Stimulated activated CD4-positive, alpha-beta T cell treated with anti-CD3 and anti-CD28 coated beads, Interleukin-2, amount 100 ng/mL, for 48 hours (primary cell): ENCODE measurements at regions not wholly inside any gene's neighbourhood (a gene's known extent, or its start where the extent isn't known, plus 50 kb on each side); places are given as distances from the start of the nearest gene placed in this dataset.
"Not testable (repeated sequence)": the region's sequence is repeated elsewhere in the genome, so short reads cannot be mapped to it uniquely, and the experiment has no call there.

ENCODE experiments used
- DNase-seq, 2 donors: peaks; one replicate each; pipeline ENCODE4 v3.0.0-alpha.2; 2020

DNA sequence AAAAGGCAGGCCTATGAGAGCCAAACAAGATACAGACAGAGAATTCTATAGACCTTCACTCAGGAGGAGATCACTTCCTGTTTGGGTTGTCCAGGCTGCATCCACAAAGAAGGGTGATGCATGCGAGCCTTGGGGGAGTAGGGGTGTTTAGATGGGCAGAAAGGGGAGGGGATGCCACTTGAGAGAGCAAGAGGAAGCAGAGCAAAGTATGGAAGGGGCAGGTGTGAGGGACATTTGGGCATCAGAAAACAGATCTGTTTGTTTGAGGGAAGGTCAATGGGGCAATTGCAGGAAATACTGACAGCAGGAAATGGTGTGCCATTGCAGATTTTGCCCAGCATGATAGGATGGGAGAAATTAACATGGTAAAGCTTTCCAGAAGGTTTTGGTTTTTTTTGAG lies 146.4 kb upstream of the FOXN3 start:
- no peak for DNase-seq

DNA sequence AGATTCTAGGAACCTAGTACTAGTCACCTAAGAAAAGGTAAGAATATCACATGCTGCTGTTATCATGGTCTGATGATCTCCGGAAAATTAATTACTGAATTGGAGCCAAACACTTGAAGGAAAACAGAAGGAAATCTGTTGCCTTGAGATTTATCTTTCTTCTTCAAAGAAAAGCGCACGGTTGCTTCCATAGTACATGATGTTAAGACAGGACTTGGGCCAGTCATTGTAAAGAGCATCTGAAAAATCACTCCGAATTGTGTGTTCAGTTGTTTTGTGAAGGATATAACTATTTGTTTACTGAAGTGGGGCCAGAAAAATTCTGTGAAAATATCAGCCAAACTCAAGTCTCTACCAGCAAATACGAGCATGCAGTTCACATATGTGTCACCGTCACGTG lies 134.9 kb upstream of the FOXN3 start:
- no peak for DNase-seq

DNA sequence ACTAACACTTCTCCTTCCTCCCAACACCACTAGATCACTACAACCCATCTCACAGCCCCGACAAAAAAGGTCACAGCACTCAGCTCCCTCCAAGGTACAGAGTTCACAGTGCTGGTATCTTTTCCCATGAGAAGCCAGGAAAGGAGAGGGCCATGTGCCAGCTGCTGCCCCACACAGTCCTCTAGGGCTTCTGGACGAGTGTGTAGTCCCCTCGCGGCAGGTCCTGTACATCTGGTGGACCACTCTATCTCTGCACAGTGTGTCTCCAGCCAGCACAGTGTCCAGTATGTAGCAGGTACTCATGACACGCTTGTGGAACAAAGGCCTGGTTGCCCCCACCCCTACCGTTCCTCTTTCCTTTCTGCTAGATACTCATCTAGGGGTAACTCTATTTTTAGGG lies 134.4 kb upstream of the FOXN3 start:
- DNase-seq, result no peak

DNA sequence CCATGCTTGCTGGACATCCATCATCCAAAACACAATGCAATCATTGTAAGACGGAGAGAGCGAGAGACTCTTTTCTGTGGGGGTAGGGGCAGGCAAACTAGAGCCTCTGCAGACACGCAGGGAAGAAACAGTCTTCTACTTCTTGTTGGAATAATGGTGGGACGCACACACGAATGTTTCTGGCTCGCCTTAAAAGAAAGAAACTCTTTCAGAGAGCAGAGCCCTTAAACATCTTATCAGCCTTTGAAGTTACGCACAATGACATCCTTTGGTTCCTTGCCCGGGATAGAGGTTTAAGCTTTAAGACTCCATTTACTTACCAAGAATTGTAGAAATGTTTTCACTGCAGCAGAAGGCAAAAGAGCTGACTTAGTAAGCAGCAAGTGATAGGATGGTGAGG lies 133.8 kb upstream of the FOXN3 start:
- no peak for DNase-seq

DNA sequence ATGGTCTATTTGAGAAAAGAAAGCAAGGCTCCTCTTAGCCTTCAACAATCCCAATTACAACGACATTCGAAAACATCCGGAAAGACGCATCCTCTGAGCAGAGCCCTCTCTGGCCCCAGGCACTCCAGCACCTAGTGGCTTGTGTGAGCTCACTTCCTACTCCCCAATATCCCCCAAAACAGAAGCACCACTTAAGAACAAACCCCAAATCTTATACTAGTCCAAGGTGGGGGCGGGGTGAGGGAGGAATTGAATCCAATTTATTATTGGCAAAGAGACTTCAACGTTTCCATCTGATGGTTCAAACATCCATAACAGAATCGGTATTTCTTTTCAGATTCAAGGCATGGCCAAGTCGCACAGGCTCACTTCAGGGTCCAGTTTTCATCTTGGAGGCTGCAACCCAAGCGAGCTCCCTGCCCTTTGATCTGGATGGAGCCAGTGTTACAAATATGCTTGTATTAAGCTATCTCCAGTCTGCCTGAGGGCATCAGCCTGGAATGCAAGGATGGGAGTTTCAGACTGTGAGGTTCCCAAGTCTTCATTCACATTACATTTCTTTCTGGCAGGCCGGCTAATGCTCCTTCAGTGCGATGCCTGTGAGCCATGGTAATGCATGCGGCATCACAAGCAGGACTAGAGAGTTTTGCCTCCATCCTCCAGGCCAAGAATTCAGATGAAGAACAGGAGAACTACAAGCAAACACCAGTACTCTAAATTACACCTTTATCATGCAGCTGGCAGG lies 132.5 kb upstream of the FOXN3 start:
- no peak for DNase-seq

DNA sequence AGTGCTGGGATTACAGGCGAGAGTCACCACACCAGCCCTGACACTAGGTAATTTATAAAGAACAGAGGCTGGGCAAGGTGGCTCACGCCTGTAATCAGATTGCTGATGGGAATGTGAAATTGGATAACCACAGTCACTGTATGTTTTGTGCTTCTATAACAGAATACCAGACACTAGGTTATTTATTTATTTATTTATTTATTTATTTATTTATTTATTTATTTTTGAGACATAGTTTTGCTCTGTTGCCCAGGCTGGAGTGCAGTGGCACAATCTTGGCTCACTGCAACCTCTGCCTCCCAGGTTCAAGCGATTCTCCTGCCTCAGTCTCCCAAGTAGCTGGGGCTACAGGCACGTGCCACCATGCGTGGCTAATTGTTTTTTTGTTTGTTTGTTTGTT lies 130.0 kb upstream of the FOXN3 start:
- DNase-seq, result not testable (repeated sequence)

DNA sequence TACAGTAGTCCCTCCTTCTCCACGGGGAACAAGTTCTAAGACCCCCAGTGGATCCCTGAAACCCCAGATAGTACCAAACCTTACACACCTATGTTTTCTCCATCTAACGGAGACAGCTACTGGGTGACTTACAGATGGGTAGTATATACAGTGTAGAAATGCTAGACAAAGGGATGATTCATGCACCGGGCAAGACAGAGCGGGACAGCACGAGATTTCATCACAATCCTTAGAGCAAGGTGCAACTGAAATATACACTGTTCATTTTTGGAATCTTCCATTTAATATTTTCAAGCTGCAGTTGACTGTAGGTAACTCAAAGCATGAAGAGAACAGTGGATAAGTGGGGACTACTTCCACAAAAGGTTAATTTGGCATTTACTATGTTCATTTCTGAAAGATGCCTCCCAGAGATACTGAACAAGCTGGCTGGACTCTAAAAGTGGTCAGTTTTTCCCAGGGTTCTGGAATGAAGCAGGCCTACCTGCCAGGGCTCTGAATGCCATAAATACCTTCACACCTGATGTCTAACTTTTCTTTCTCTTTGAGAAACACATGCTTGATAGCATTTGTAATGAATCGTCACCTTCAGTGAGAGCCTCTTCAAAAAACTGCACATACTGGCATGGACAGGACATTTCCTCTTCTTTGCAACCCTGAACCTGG lies 127.7 kb upstream of the FOXN3 start:
- DNase-seq, result no peak

DNA sequence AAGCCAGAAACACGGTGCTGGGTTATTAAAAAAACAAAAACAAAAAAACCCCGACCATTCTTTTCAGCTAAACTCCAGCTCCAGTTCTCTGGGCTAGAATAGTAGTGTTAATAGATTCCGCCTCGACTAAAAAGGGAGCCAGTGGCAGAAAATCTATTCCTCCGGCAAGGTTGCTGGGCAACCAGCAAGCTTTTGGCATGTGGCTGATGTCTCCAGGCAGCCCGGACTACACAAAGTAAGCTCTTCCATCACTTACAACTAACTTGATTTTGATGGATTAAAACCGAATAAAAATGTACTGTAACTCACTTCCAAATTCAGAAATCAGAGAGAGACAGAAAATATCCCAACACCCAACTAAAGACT lies 126.4 kb upstream of the FOXN3 start:
- no peak for DNase-seq

DNA sequence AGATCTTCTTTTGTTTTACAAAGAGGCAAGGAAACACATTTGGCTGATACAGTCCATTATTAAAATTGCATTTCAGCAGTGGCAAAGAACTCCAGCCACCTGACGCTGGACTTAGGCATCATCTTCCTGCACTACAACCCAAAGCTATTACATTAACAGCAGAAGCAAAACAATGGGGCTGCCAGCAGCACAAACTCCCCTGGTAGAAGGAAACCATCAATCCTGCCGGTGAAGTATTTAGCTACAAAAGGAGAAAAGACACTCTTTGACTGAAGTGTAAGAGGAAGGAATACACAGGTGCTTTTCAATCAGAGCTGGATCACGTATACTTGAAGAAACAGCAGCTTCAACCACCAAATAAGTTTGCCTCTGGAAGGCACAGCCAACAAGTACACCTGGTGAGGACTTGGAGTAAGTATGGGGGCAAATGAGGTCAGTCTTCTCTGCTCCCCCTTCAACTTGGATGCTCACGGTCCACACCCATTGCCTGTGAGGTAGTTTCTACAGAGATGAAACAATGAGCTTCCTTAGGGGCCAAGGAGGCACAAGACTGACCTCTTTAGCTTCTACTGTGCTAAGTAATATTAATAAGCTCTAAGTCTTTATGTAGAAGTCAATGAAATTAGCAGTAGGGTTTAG lies 125.9 kb upstream of the FOXN3 start:
- no peak for DNase-seq

DNA sequence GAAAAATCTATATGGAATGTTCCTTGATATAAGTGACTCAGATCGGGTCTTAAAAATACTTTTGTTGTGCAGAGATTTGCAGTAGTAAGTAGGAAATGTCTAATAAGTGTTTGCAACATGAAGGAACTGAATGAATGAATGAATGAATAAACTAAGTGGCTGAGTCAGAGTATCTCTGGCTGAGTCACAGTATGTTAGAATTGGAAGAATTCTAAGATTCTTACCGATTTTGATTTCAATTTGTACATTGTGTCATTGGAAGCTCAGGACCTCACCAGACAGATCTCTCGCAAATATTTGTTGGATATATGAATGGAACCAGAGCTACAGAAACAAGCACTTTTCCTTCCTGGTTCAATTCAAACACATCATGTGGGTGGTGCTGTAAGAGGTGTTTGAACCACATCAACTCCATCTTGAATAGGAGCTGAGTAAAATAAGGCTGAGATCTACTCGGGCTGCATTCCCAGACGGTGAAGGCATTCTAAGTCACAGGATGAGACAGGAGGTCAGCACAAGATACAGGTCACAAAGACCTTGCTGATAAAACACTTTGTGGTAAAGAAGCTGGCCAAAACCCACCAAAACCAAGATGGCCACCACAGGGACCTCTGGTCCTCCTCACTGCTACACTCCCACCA lies 123.9 kb upstream of the FOXN3 start:
- no peak for DNase-seq

DNA sequence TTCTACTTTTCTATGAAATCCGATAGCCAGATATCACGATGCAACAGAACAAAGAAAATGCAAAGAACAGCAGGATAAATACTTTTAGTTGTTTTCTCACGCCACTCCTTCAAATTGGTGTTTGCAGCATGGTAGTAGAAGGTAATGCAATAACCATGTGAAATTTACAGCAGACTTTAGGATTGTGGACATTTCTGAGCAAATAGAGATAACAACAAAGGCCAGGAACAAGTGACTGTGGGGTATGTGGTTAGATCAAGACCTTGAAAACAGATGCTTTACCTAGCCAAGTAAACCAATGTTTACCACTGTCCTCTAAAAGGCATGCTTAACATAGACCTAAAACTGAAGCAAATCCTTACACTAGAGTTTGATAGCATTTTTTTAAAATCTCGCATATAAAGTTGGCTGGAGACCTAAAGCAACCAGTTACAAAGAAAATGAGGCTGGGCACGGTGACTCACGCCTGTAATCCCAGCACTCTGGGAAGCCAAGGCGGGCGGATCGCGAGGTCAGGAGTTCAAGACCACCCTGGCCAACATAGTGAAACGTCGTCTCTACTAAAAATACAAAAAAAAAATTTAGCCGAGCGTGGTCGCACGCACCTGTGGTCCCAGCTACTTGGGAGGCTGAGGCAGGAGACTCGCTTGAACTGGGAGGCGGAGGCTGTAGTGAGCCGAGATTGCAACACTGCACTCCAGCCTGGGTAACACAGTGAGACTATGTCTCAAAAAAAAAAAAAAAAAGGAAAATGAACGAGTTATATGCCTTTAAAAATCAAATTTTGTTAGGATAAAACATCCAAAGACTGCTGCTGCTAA lies 123.2 kb upstream of the FOXN3 start:
- no peak for DNase-seq

DNA sequence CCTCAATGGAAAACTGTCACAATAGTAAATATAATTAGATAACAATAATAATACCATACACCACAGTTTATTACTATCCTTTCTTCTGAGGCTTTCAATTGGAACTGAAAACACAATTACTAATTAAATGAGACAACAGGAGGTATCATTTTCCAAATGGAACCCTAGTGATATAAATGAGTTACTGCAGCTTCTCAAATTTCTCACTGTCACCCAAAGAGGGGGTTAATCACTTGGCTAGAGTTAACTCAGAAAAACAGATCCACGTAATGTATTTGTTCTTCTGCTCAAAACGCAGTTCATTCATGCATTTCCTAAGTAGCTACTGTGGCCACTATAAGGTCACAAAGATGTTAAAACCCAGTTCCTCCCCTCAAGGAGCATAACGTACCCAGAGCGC lies 120.9 kb upstream of the FOXN3 start:
- no peak for DNase-seq

DNA sequence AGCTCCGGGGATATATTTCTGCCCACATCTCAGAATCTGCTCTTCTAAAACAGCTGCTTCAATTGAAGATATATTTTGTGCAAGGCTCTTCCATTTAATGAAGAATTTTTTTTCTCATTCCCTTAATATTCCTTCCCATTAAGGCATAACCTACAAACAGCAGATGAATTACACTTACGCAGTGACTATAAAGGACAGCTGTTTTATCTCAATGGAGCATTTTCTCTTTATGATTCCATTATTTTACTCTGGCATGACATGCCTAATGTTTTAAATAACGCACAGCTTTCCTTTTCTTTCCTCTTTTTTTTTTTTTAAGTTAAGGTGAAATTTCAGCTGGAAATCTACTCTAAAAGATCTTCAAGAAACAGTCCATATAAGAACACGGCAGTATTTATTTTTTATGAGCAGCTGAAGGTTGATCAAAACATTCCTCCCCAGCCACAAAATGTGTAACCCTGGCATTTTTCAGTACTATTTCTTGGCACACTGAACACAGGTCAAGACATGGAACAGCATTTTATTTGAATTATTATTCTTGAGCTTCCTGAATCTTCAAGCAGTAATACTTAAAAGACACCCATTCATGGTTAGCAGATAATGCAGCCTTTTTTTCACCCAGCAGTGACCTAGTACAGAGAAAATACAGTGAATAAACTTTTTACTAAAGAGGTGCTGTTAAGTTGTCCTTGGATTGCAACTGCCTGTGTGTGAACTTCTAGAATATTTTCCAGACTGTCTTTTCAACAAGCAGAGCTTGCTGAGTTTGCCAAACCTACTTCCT lies 118.1 kb upstream of the FOXN3 start:
- DNase-seq, result no peak

DNA sequence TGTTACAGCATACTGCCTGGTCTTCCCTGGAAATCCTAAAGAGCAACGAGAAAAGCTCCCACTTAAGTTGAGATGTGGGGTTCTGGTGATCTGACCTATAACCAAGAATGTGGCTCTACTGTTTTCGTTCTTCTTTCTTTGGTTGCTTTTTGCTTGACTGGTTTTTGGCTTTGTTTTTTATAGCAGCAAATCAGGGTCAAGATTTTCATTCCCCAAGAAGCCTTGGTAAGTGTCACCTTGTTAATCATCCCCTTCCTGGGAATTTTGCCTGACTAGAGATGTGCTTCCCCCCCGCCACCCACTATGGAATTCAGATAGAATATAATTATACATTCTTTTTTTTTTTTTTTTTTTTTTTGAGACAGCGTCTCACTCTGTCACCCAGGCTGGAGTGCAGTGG lies 116.7 kb upstream of the FOXN3 start:
- no peak for DNase-seq

DNA sequence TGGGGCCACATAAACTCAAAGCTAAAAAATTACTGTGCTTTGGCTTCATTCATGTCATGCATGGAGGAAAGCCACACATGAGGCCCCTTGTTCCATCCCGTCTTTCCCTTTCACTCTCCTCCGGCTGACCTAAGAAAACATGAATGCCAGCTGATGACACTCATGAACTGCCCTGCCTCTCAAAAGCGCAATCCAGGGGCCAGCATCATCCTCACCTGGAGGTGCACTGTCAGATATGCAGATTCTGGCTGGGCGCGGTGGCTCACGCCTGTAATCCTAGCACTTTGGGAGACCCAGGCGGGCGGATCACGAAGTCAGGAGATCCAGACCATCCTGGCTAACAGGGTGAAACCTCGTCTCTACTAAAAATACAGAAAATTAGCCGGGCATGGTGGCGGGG lies 116.1 kb upstream of the FOXN3 start:
- DNase-seq, result no peak

DNA sequence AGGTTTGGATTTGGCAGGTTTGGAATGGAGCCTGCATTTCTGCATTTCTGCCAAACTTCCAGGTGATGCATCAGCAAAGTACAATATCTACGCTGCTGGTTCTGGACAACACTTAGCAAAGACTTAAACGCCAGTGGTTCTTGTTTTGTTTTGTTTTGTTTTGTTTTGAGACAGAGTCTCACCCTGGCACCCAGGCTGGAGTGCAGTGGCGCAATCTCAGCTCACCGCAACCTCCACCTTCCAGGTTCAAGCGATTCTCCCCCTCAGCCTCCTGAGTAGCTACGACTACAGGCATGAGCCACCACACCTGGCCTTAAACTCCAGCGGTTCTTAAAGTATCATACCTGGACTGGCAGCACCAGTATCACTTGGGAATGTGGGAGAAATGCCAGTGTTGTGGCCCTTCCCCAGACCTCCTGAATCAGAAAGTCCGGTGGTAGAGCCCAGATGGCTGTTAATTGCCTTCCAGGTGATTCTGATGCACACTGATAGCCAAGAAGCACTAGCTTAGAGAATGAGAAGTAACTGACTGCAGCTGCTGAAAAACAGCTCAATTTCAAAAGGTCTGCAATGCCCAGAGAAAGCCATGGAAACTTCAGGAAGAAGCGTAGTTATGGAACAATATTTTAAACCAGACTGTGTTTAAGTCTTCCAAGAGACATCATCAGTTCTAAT lies 114.8 kb upstream of the FOXN3 start:
- DNase-seq, result no peak

DNA sequence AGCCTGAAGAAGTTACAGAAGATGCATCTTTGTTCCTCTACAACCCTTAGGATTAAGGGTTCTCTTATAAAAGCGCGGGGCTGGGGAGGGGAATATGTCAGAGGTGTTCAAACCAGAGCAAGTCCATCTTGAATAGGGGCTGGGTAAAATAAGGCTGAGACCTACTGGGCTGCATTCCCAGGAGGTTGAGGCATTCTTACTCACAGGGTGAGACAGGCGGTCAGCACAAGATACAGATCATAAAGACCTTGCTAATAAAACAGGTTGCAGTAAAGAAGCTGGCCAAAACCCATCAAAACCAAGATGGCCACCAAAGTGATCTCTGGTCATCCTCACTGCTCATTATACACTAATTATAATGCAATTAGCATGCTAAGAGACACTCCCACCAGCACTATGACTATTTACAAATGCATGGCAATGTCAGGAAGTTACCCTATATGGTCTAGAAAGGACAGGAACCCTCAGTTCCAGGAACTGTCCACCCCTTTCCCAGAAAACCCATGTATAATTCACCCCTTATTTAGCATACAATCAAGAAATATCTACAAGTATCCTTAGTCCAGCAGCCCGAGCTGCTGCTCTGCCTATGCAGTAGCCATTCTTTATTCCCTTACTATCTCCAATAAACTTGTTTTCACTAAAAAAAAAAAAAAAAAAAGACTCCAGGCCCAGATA lies 108.1 kb upstream of the FOXN3 start:
- no peak for DNase-seq

DNA sequence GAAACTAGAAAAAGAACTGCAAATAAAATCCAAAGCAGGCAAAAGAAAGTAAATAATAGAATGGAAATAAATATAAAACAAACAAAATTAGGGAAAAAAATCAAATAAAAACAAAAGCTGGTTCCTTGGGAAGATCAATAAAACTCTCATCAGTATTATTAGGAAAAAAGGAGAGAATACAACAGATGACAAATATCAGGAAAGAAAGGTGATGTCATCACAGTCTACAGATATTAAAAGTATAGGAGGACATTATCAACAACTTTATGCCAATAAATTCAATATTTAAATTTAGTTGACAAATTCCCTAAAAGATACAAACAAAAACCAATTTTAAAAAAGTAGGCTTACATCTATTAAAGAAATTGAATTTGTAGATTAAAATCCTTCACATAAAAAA lies 107.4 kb upstream of the FOXN3 start:
- DNase-seq, result no peak

DNA sequence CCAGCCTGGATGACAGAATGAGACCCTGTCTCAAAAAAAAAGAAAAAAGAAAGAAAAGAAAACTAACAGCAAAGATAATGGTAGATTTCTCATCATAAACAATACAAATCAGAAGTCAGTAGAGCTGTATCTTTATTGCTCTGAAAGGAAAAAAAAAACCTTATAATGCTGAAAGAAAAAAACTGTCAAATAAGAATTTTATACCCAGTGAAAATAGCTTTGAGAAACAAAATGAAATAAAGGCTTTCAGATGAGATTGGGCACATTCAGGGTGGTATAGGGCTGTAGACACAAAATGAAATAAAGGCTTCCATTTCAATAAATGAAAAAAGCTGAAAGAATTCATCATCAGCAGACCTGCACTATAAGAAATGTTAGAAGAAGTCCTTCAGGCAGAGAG lies 105.0 kb upstream of the FOXN3 start:
- DNase-seq, result no peak

DNA sequence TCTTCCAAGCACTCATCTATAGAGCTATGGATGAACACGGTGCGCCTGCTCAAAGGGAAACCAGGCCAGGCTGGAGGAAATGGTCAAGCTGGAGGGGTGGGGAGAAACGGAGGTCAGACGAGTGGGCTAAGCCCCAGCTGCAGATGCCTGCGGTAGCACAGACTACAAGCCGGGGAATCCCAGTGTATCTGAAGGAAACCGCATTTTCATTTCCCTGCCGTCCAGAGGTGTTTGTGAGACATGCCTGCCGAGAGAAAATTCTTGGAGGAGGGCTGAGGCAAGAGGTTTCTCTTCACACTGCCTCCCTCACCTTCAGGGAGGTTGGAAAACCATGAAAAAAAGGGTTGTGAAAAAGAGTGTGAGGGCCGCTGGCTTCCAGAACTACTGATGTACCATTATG lies 102.0 kb upstream of the FOXN3 start:
- no peak for DNase-seq

DNA sequence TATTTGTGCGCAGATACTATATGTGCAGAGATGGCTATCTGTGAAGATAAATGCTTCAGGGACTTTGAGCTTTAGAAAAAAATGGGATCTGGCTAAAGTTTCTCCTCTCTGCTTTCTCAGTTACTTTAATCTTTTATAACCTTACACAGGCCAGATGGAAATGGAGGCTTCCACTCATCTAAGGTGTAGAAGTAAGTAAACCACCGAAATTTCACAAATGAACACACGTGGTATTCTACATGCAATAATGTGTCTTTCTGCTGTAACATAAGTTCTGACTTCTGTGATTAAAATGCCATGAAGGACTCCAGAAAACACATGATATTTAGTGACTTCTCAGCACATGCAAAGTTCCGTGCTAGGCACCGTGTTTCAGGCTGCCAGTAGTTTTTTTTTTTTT lies 99.1 kb upstream of the FOXN3 start:
- no peak for DNase-seq
